HG03039 (cell line): ENCODE measurements at regions not wholly inside any gene's neighbourhood (a gene's known extent, or its start where the extent isn't known, plus 50 kb on each side); places are given as distances from the start of the nearest gene placed in this dataset.
"Not testable (repeated sequence)": the region's sequence is repeated elsewhere in the genome, so short reads cannot be mapped to it uniquely, and the experiment has no call there.

Experiments used
- ATAC-seq: cut with Tn5 transposase; IDR thresholded peaks from one replicate; pipeline ENCODE4 v1.9.1; 2021; ENCODE audit warnings: mild to moderate bottlenecking, moderate library complexity; ENCODE audit not compliant: unreplicated experiment

GRCh38 chr5:39774605-39775004 is 349.8 kb upstream of the DAB2 start:
- ATAC-seq: no peak

- no peak for ATAC-seq
Observed at GRCh38 chr5:39772307-39772706, 347.5 kb upstream of the DAB2 start.

- no peak for ATAC-seq
Observed at GRCh38 chr5:39767916-39768315, 343.1 kb upstream of the DAB2 start.

- no peak for ATAC-seq
Observed at GRCh38 chr5:39765366-39765765, 340.6 kb upstream of the DAB2 start.

GRCh38 chr5:39762761-39763160 is 338.0 kb upstream of the DAB2 start:
- no peak for ATAC-seq

- no peak for ATAC-seq
Observed at GRCh38 chr5:39761199-39761950, 336.6 kb upstream of the DAB2 start.

GRCh38 chr5:39760385-39761198 is 335.8 kb upstream of the DAB2 start:
- no peak for ATAC-seq

- ATAC-seq: no peak
Observed at GRCh38 chr5:39759701-39760100, 334.9 kb upstream of the DAB2 start.

- ATAC-seq: no peak
Observed at GRCh38 chr5:39758426-39758825, 333.6 kb upstream of the DAB2 start.

GRCh38 chr5:39757131-39757530 is 332.4 kb upstream of the DAB2 start:
- no peak for ATAC-seq

- no peak for ATAC-seq
Observed at GRCh38 chr5:39755986-39756385, 331.2 kb upstream of the DAB2 start.

- ATAC-seq: no peak
Observed at GRCh38 chr5:39755452-39755851, 330.7 kb upstream of the DAB2 start.

GRCh38 chr5:39753747-39754146 is 329.0 kb upstream of the DAB2 start:
- ATAC-seq: not testable (repeated sequence)

GRCh38 chr5:39750661-39751060 is 325.9 kb upstream of the DAB2 start:
- no peak for ATAC-seq

GRCh38 chr5:39742916-39743315 is 318.1 kb upstream of the DAB2 start:
- no peak for ATAC-seq

GRCh38 chr5:39740404-39740803 is 315.6 kb upstream of the DAB2 start:
- ATAC-seq: no peak

GRCh38 chr5:39732166-39732565 is 307.4 kb upstream of the DAB2 start:
- ATAC-seq: no peak

- no peak for ATAC-seq
Observed at GRCh38 chr5:39730699-39731098, 305.9 kb upstream of the DAB2 start.

GRCh38 chr5:39730006-39730405 is 305.2 kb upstream of the DAB2 start:
- no peak for ATAC-seq

GRCh38 chr5:39726467-39726866 is 301.7 kb upstream of the DAB2 start:
- no peak for ATAC-seq

GRCh38 chr5:39721394-39721793 is 296.6 kb upstream of the DAB2 start:
- no peak for ATAC-seq

GRCh38 chr5:39720136-39720535 is 295.4 kb upstream of the DAB2 start:
- no peak for ATAC-seq
